Spleen (tissue), 7 donors: ENCODE measurements at regions not wholly inside any gene's neighbourhood (a gene's known extent, or its start where the extent isn't known, plus 50 kb on each side); places are given as distances from the start of the nearest gene placed in this dataset.

Experiments
- CTCF ChIP-seq, 11 experiments: fragments of 200-600 bp in 7 of 11; fragments of 450-650 bp in 4 of 11; sonication (generic) in 4 of 11; IDR thresholded peaks in 8 of 11; conservative IDR thresholded peaks in 3 of 11; 1 replicate in 7 of 11; 2 replicates in 4 of 11; pipeline versions ENCODE4 v1.4.0 to v1.8.0; 2016 to 2021; ENCODE audit warnings: antibody characterized with exemption in 11 of 11, inconsistent platforms in 4 of 11, mild to moderate bottlenecking in 1 of 11
- POLR2A ChIP-seq, 3 donors: fragments of 450-650 bp; IDR thresholded peaks; one replicate each; pipeline ENCODE4 v1.5.1; 2017; ENCODE audit warnings: antibody characterized with exemption in 3 of 3, mild to moderate bottlenecking in 1 of 3
- POLR2AphosphoS5 ChIP-seq, 3 donors: sonication (generic); formaldehyde crosslinking; IDR thresholded peaks; one replicate each; pipeline ENCODE4 v1.5.1; 2017; ENCODE audit warnings: antibody characterized with exemption in 3 of 3
- donor health status: DM: no; HTN: no; CAD: no; lungs with moderate emphysema.
- donor health status: DM: no; HTN: no; CAD: no.
- donor health status: DM: no; HTN: no; CAD: no.

- TF ChIP-seq CTCF (IDR thresholded peaks at IDR 0.05 in 8 of 11, conservative IDR thresholded peaks at IDR 0.05 in 3 of 11) (no peak), POLR2A (IDR thresholded peaks at IDR 0.05) (no peak), POLR2AphosphoS5 (IDR thresholded peaks at IDR 0.05) (no peak)
These were observed 130.3 kb downstream of the MMUT start for GRCh38 chr6:49332781-49333180.
